DND-41 (cell line): ENCODE measurements at regions not wholly inside any gene's neighbourhood (a gene's known extent, or its start where the extent isn't known, plus 50 kb on each side); places are given as distances from the start of the nearest gene placed in this dataset.

ENCODE experiments used
- ATAC-seq: fragments of 200-7000 bp; cut with Tn5 transposase; 3 replicates; pipeline ENCODE4 v1.9.1; 2021; ENCODE audit warnings: low read depth; ENCODE audit not compliant: insufficient read depth
- DNase-seq: peaks from one replicate; pipeline ENCODE4 v3.0.0-alpha.2; 2020
- H2AFZ ChIP-seq: 2 replicates; pipeline ENCODE4 v1.6.0; 2012; ENCODE audit warnings: low read depth, low read length
- H3K27ac ChIP-seq: 2 replicates; pipeline ENCODE4 v1.5.1; 2012; ENCODE audit warnings: low read length, inconsistent platforms
- H3K27me3 ChIP-seq: fragments of 200-600 bp; sonication (generic); 2 replicates; pipeline ENCODE4 v1.6.0; 2012; ENCODE audit warnings: low read length, mild to moderate bottlenecking, inconsistent platforms; ENCODE audit not compliant: insufficient read depth, poor library complexity
- H3K36me3 ChIP-seq: 2 replicates; pipeline ENCODE4 v1.5.1; 2012; ENCODE audit warnings: low read length, inconsistent platforms; ENCODE audit not compliant: insufficient read depth
- H3K4me1 ChIP-seq: 2 replicates; pipeline ENCODE4 v1.5.1; 2012; ENCODE audit warnings: mild to moderate bottlenecking, low read length; ENCODE audit not compliant: insufficient read depth
- H3K4me2 ChIP-seq: 2 replicates; pipeline ENCODE4 v1.6.0; 2012; ENCODE audit warnings: mild to moderate bottlenecking, moderate library complexity, low read length, inconsistent platforms; ENCODE audit not compliant: insufficient read depth
- H3K4me3 ChIP-seq, 2 experiments: fragments of 200-600 bp in 1 of 2; shearing (Covaris generic) in 1 of 2; 2 replicates each; pipeline ENCODE4 v1.5.1; 2012 to 2016; ENCODE audit warnings: inconsistent platforms in 2 of 2, low read length in 2 of 2, mild to moderate bottlenecking in 2 of 2, low read depth in 1 of 2, moderate library complexity in 1 of 2
- H3K79me2 ChIP-seq: 2 replicates; pipeline ENCODE4 v1.6.0; 2012; ENCODE audit warnings: low read length, inconsistent platforms; ENCODE audit not compliant: insufficient read depth
- H3K9ac ChIP-seq: 2 replicates; pipeline ENCODE4 v1.6.0; 2012; ENCODE audit warnings: low read depth, mild to moderate bottlenecking, inconsistent platforms, low read length, moderate library complexity
- H3K9me3 ChIP-seq: 2 replicates; pipeline ENCODE4 v1.5.1; 2012; ENCODE audit warnings: low read length, moderate library complexity, mild to moderate bottlenecking, inconsistent platforms; ENCODE audit not compliant: insufficient read depth, severe bottlenecking
- H4K20me1 ChIP-seq: 2 replicates; pipeline ENCODE4 v1.6.0; 2012; ENCODE audit warnings: low read length; ENCODE audit not compliant: insufficient read depth
- EZH2 ChIP-seq: IDR thresholded peaks from 3 replicates; pipeline ENCODE4 v1.6.1; 2012; ENCODE audit warnings: borderline replicate concordance, low read depth, mild to moderate bottlenecking, moderate library complexity, low read length, inconsistent platforms; ENCODE audit not compliant: severe bottlenecking
- TF ChIP-seq, protein P1 (sequence below): IDR thresholded peaks from 2 replicates; pipeline ENCODE4 v1.5.1; 2012; ENCODE audit warnings: borderline replicate concordance, low read length, moderate library complexity, mild to moderate bottlenecking; ENCODE audit not compliant: poor library complexity, severe bottlenecking; ENCODE audit errors: extremely low read depth

DNA sequence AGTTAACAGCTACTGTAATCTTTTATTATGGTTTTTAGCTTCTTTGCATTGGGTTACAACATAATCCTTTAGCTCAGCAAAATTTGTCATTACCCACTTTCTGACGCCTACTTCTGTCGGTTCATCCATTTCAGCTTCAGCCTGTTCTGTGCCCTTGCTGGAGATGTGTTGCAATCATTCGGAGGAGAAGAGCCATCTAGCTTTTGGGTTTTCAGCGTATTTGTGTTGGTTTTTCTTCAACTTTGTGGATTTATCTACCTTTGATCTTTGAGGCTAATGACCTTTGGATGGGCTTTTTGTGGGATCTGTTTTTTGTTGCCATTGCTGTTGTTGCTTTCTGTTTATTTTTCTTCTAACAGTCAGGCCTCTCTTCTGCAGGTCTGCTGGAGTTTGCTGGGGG lies 69.2 kb upstream of the ATXN7L3B start:
- TF ChIP-seq, protein P1, sequence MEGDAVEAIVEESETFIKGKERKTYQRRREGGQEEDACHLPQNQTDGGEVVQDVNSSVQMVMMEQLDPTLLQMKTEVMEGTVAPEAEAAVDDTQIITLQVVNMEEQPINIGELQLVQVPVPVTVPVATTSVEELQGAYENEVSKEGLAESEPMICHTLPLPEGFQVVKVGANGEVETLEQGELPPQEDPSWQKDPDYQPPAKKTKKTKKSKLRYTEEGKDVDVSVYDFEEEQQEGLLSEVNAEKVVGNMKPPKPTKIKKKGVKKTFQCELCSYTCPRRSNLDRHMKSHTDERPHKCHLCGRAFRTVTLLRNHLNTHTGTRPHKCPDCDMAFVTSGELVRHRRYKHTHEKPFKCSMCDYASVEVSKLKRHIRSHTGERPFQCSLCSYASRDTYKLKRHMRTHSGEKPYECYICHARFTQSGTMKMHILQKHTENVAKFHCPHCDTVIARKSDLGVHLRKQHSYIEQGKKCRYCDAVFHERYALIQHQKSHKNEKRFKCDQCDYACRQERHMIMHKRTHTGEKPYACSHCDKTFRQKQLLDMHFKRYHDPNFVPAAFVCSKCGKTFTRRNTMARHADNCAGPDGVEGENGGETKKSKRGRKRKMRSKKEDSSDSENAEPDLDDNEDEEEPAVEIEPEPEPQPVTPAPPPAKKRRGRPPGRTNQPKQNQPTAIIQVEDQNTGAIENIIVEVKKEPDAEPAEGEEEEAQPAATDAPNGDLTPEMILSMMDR, result no peak
- no peak for TF ChIP-seq EZH2
- no peak overlapping the region for H3K4me2 ChIP-seq
- no peak overlapping the region for H3K4me3 ChIP-seq
- no peaks in the 10 kb centered on the region for H3K9me3 ChIP-seq
- no peaks in the 10 kb centered on the region for H3K27me3 ChIP-seq
- H4K20me1 ChIP-seq, result no peaks in the 10 kb centered on the region
- H3K36me3 ChIP-seq, result no peaks in the 10 kb centered on the region
- DNase-seq, result no peak
- H3K4me1 ChIP-seq, result no peaks in the 10 kb centered on the region
- no peaks in the 10 kb centered on the region for H3K79me2 ChIP-seq
- no peak overlapping the region for H3K9ac ChIP-seq
- no peak overlapping the region for H3K27ac ChIP-seq
- ATAC-seq, result no peak
- H2AFZ ChIP-seq, result no peak overlapping the region

DNA sequence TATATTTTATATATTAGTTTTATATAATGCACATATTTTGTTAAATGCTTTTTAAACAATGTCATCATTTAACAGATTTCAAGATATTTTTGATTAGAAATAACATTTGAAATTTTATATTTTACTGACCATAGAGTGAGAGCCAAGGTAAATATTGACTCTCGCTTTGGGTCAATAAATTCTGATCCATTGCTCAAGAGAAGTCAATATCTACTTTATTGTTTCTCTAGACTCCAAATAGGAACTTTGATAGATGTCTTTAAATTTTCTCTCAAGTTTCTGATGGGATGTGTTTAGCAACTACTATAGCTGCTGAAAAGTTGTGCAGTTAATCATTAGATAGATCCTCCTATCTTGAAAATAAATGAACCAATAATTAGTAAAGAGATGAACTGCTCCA lies 61.4 kb upstream of the ATXN7L3B start:
- H3K4me3 ChIP-seq, result no peak overlapping the region
- no peaks in the 10 kb centered on the region for H4K20me1 ChIP-seq
- no peaks in the 10 kb centered on the region for H3K4me1 ChIP-seq
- no peak overlapping the region for H3K27ac ChIP-seq
- no peak for TF ChIP-seq EZH2
- TF ChIP-seq, protein P1, result no peak
- H3K9ac ChIP-seq, result no peak overlapping the region
- H3K27me3 ChIP-seq, result no peaks in the 10 kb centered on the region
- no peaks in the 10 kb centered on the region for H3K79me2 ChIP-seq
- no peak overlapping the region for H3K4me2 ChIP-seq
- H3K9me3 ChIP-seq, result no peaks in the 10 kb centered on the region
- no peak overlapping the region for H2AFZ ChIP-seq
- no peak for DNase-seq
- no peak for ATAC-seq
- no peaks in the 10 kb centered on the region for H3K36me3 ChIP-seq

DNA sequence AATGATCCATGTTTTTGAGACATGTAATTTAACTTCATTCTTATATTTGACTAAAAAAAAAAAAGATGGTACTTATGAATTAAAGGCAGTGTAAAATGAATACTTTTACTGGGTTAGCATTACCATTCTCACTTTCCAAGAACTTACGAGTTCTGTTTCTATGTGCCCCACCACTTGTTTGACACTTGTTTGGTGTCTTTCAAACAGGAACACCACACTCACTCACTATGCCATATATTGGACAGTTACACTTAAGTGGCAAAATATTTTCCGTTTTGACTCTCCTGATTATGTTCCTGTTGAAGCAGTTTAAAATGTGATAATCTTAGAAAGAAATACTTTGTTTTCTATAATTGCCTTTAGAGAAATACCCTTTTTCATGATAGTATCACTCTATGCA lies 56.6 kb upstream of the ATXN7L3B start:
- Histone ChIP-seq H3K36me3 (no peaks in the 10 kb centered on the region), H4K20me1 (no peaks in the 10 kb centered on the region), H3K27me3 (no peaks in the 10 kb centered on the region), H3K9ac (no peak overlapping the region), H3K9me3 (no peaks in the 10 kb centered on the region), H3K27ac (no peak overlapping the region), H2AFZ (no peak overlapping the region), H3K4me2 (no peak overlapping the region), H3K4me3 (no peak overlapping the region), H3K79me2 (no peaks in the 10 kb centered on the region), H3K4me1 (peaks cover 5% of the 10 kb centered on the region; the same call in 1 of the 2 replicates)
- DNase-seq (no peak), ATAC-seq (no peak)
- TF ChIP-seq EZH2, result no peak
- TF ChIP-seq, protein P1, result no peak

DNA sequence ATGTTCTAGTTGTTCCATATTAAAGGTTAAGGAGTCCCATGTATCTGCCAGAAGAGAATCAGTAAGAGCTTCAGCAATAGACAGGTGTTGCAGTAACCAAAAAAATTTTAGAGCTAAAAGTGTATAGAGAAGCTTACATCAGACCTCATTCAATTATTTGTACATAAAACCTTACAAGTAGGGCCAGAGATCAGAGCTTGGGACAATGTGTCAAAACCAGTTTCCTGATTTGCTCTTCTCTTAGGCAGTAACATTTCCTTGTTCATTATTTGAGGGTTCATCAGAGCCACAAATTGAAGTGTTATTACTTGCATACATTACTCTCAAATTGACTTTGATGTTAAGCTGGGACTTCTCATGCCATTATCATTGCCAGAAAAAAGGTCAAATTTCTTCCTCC lies 55.5 kb upstream of the ATXN7L3B start:
- Histone ChIP-seq H3K79me2 (no peaks in the 10 kb centered on the region), H3K4me1 (peaks cover 5% of the 10 kb centered on the region; the same call in 1 of the 2 replicates), H3K4me2 (no peak overlapping the region), H4K20me1 (no peaks in the 10 kb centered on the region), H3K27me3 (no peaks in the 10 kb centered on the region), H3K4me3 (no peak overlapping the region), H3K9ac (no peak overlapping the region), H3K27ac (no peak overlapping the region), H3K9me3 (no peaks in the 10 kb centered on the region), H2AFZ (no peak overlapping the region), H3K36me3 (no peaks in the 10 kb centered on the region)
- no peak for ATAC-seq
- TF ChIP-seq, protein P1, result no peak
- TF ChIP-seq EZH2, result no peak
- DNase-seq, result no peak
